Hematopoietic multipotent progenitor cell treated with erythropoietin and hydrocortisone succinate and interleukin-3 and kit ligand, for 17 days (in vitro differentiated cells): ENCODE measurements at regions not wholly inside any gene's neighbourhood (a gene's known extent, or its start where the extent isn't known, plus 50 kb on each side); places are given as distances from the start of the nearest gene placed in this dataset.

Source experiments
- DNase-seq: peaks from one replicate; pipeline ENCODE4 v3.0.0-alpha.2; 2015; ENCODE audit warnings: low spot score

GRCh38 chr10:10816447-10816846 is 201.2 kb upstream of the CELF2 start:
- DNase-seq: no peak

GRCh38 chr10:10817609-10818008 is 200.1 kb upstream of the CELF2 start:
- no peak for DNase-seq

GRCh38 chr10:10818082-10818481 is 199.6 kb upstream of the CELF2 start:
- DNase-seq: no peak

DNA sequence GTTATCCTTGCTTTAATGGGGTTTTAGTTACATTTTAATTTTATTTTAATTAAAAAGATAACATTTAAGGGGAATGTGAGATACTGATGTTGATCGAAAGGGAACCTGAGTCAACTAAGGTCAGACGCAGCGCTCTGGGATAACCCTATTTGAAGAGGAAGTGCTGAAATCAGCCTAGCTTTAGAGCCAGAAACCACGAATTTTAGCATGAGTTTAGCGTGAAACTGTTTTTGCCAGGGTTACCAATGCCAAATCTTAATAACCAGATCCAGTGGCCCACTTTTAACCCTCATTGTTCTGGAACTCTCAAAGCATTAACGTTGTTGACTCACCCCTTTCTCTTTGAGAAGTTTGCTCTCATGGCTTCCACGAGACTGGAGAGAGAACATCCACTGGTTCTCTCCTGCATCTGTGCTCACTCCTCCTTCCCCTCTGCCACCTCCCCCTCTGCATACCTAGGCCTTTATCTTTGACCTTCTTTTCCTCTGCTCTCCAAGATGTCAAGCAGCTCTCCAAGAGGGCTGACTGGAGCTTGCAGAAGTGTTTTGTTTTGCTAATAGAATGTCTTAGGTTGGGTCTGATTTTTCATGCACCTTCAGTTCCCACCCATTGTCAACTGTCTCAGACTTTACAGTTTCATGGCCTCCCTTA is 198.3 kb upstream of the CELF2 start:
- no peak for DNase-seq

- DNase-seq: no peak
Measured at GRCh38 chr10:10821926-10822325, 195.7 kb upstream of the CELF2 start.

- DNase-seq: no peak
Measured at GRCh38 chr10:10824591-10825148, 193.0 kb upstream of the CELF2 start.

DNA sequence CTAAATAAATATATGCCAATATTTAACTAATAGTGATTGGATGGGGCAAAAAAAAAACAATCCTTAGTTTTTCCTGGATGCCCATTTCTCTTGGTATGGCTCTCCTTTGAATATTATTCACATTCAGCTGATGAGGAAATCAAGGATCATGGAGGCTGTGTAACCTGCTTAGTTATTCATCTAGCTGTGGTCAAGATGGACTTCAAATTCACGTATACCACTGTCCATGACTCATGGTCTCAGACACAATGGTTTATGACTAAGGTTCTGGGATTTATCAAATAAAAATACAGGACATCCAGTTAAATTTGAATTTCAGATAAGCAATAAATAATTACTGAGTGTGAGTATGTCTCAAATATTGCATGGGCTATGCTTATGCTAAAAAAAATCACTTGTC is 191.5 kb upstream of the CELF2 start:
- DNase-seq: no peak

GRCh38 chr10:10828623-10829022 is 189.0 kb upstream of the CELF2 start:
- DNase-seq: no peak

DNA sequence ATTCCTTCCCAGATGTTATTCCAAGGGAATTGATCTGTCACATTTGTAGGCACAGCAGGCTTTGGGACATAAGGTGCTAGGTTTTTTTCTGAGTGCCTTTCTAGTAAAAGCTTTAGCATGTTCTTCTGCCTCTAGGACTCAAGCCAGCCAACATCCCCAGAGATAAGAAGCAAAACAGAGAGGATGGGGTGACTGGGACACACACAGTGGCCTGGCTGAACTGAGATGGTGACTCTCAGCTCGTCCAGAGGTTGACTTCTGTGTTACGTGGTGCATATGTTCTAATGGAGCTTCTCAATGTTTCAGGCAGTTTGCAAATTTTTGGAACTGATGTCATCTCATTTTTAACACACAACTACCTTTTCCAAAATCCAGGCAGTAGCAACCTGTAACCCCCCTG is 188.1 kb upstream of the CELF2 start:
- no peak for DNase-seq

GRCh38 chr10:10830293-10830986 is 187.2 kb upstream of the CELF2 start:
- DNase-seq: no peak

DNA sequence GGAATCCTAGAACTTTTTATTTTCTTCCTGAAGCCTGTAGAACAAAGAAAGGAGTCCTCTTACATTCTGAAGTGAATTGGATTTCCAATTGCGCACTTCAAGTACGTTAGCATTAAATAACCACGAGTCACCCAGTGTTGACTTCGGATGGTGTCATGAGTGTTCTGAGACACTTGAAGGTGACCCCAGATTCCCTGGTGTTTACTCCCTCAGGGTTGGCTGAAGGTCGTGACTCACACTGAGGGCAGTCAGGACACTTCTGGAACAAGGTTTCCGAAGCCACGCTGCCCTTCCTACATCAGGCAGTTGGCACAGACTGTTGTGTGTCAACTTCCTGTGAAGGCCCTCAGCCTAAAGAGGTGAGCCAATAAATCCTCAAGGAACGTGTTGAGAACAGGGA is 186.6 kb upstream of the CELF2 start:
- no peak for DNase-seq

DNA sequence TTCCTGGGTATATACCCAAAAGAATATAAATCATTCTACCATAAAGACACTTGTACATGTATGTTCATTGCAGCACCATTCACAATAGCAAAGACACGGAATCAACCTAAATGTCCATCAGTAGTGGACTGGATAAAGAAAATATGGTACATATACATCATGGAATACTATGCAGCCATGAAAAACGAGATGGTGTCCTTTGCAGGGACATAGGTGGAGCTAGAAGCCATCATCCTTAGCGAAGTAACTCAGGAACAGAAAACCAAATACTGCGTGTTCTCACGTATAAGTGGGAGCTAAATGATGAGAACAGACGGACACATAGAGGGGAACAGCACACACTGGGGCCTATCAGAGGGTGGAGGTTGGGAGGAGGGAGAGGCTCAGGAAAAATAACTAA is 183.7 kb upstream of the CELF2 start:
- no peak for DNase-seq

DNA sequence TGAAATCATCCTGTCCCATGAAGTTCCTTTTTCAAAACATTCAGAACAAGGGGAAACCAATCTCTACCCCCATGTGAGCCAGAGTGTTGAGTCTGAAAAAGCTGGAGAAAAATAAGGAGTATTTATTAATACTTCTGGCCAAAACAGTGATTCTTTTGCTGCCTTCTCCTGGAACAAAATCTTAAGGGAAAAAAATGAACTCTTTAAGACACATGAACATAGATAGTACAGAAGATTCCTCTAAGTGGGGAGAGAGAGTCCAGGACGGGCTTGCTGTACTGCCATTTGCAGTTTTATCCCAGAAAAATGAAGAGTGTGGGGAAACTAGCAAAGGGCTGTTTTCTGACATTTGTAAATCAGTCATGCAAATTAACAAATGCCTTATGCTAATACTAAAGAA is 173.4 kb upstream of the CELF2 start:
- no peak for DNase-seq

DNA sequence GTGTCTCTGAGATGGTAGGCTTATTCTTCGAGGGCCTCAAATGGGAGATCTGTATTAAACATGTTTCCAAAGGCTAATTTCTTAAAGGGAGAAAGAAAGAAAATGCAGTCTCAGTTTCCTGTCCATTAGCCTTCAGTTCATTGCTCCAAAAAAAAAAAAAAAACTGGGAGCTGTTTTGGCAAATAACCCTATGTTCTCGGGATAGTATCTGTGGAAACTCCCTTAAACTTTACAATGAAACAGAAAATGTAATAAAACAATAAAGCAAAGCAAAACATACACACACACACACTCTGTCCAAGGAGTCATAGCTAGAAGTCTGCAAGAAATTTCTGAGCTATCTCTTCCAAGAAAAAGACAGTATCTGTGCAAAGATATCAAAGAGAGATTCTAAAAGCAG is 172.5 kb upstream of the CELF2 start:
- DNase-seq: no peak

DNA sequence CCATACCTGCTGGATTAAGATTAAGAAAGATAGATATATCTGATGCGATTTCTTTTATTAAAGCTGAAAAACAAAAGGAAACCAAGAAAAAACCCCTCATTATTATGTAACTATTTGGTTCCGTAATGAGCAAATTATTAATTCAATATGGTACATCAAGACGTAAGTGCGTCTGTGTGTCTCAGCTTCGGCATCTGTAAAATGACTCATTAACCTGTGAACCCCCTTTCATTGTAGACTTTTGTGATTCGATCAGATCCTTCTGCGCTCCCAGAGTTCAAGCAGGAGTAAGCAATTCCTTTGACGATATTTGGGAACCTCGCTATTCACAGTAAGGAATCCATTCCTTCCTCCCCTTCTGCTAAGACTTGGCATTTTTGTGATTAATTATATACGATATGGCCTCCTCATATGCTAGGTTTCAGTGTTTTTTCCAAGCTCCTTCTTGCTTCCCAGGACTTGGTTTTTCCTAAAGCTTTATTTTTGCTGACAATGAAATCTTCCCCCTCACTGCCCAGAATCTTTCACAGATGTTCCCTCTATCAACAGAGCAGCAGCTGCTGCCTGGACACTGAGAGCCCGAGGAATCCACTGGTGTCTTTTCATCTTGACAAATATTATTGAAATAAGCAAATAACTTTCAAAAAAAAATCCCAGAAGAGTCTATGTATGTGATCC is 171.7 kb upstream of the CELF2 start:
- DNase-seq: no peak

DNA sequence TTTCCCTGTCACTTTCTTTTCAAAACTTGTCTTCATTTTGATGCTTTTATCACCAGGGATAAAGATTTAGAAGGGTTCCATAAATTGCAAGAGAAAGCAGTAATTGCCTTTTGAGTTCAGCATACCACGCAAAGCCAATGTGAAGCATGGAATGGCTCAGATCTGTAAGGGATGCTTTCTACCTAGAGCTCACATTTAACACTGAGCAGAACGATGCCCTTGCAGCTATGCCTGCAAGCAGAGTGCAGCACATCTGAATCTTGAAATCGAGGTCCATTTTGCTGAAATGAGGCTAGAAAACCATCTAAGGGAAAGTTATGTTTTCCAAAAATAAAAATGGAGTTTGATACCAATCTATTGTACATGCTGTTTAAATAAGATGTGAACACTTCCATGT is 171.2 kb upstream of the CELF2 start:
- no peak for DNase-seq

DNA sequence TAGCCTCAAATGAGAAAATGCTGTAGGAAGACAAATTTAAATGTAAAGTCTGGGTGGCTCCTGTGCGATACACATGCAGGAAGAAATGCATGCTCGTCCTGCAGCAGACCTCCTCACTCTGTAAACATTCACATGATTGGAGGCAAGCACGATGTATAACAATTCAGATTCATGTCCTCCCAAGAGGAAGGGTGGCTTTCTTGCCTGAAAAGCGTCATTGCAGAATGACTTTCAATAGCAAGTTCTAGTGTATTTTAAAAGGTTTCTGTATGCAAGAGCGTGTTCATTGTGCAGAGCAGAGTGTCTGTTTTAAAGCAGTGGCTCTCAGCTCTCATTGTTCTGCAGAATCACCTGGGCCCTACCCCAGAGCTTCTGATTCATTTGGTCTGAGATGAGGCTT is 170.3 kb upstream of the CELF2 start:
- no peak for DNase-seq

DNA sequence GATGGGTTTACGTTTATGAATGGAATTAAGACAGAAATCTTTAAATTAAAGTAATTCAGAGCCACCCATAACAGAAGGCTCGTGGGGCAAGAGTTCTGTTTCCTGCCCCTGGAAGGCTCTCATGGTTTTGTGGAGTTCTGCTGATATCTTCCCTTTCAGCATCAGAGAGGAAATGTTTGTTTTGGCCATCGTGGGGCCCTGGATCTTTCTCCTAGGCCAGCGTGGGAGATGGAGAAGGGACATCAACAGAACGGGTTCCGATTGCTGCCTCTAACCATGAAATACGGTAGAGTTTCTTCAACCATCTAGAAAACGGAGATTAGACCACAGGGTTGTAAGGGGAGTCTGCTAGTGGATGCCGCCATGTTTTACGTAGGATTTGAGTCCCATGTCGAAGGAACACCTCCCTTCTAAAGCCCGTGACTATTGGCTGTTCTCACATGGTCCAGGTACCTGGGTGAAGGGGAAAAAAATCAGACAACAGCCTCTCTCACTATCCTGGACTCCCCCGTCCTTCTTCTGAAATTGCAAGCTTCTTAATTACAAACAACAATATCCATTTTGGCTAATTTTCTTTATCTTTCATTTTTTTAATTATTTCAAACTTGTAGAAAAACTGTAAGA is 169.1 kb upstream of the CELF2 start:
- DNase-seq: no peak

- no peak for DNase-seq
Measured at GRCh38 chr10:10849306-10849705, 168.4 kb upstream of the CELF2 start.

- DNase-seq: no peak
Measured at GRCh38 chr10:10850214-10850613, 167.5 kb upstream of the CELF2 start.

DNA sequence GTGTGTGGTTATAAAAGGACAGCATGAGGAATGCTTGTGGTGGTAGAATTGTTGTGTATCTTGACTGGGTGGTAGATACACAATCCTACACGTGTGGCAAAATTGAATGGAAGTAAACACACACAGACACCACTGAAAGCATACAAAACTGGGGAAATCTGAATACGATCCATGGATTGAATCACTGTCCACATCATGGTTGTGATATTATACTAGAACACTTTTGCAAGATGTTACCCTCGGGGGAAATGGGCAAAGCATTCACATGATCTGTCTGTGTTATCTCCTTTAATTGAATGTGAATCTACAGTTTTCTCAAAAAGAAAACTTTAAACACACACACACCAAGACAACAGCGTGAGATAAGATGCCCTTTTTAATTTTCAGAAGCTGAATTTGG is 165.2 kb upstream of the CELF2 start:
- no peak for DNase-seq

- DNase-seq: no peak
Measured at GRCh38 chr10:10853954-10854353, 163.7 kb upstream of the CELF2 start.

DNA sequence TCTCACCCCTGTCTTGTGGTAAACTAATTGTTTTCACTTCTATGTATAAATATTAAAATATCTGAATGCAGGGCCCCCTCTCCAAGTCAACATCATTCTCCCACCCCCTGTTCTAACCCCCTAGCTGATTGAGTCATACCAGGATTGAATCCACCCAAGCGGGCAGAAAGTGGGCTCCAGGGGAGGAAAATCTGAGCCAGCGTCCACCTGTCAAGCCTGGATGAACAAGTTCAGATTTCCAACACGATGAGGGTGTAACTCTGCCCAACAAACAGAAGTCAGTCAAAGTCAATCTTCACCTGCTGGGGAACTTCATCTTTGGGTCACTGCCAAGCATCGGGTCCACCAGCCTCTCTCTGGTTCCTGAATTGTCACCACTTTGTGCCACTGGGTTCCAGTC is 162.9 kb upstream of the CELF2 start:
- no peak for DNase-seq
